ENCODE measurements at regions not wholly inside any gene's neighbourhood (a gene's known extent, or its start where the extent isn't known, plus 50 kb on each side); places are given as distances from the start of the nearest gene placed in this dataset.
"Not testable (repeated sequence)": the region's sequence is repeated elsewhere in the genome, so short reads cannot be mapped to it uniquely, and the experiment has no call there.

- H3K4me1 ChIP-seq (ENCODE audit: control insufficient read depth, insufficient read depth, low read length): no peaks in the 10 kb centered on the region
- WGBS (ENCODE audit: insufficient coverage, insufficient replicate concordance, low lambda C conversion rate, missing lambda C conversion rate): 39% methylated on average over 7 of the region's 7 CpGs
- ChIA-PET POLR2A (no interaction called here), RAD21 (ENCODE audit: unreplicated experiment) (no interaction called here), CTCF (no interaction called here), SMC1A (ENCODE audit: uncharacterized antibody, unreplicated experiment) (no interaction called here)
- H4K20me1 ChIP-seq (ENCODE audit: control insufficient read depth, insufficient read depth): no peaks in the 10 kb centered on the region
- ATAC-seq: no peak
- H3K27ac ChIP-seq (ENCODE audit: control insufficient read depth, insufficient read depth): no peak overlapping the region
- H3K9me3 ChIP-seq (replicated peaks; ENCODE audit: control insufficient read depth, insufficient read depth, low read length): no peaks in the 10 kb centered on the region
- no peaks in the 10 kb centered on the region for H3K36me3 ChIP-seq (ENCODE audit: control insufficient read depth in 2 of 2, insufficient read depth in 2 of 2, low read length in 1 of 2)
- no peak for DNase-seq (ENCODE audit: low read depth, low spot score)
- TF ChIP-seq SUPT20H (IDR thresholded peaks at IDR 0.05; ENCODE audit: borderline replicate concordance, control insufficient read depth, low read depth, low read length): no peak
- no peak for TF ChIP-seq STAT3 (IDR thresholded peaks at IDR 0.05; ENCODE audit: low read depth, low read length)
- TF ChIP-seq ZNF622 (IDR thresholded peaks at IDR 0.05): no peak
- TF ChIP-seq TBL1XR1 (IDR thresholded peaks at IDR 0.05; ENCODE audit: low read depth, low read length): no peak
- no peak for TF ChIP-seq BACH1 (IDR thresholded peaks at IDR 0.05; ENCODE audit: borderline replicate concordance)
- TF ChIP-seq ELK1 (IDR thresholded peaks at IDR 0.05; ENCODE audit: low read depth, low read length): no peak
- no peak for TF ChIP-seq ZZZ3 (IDR thresholded peaks at IDR 0.05; ENCODE audit: control insufficient read depth, insufficient read length, low read depth)
- no peak for TF ChIP-seq ZSCAN29 (IDR thresholded peaks at IDR 0.05)
- no peak overlapping the region for H3K9ac ChIP-seq (ENCODE audit: control insufficient read depth, insufficient read depth, low read length)
- no peak overlapping the region for H3K4me2 ChIP-seq (ENCODE audit: control insufficient read depth, insufficient read depth)
- BruUV-seq (replicated peaks): no TSS peak
- intact Hi-C loops (cut with micrococcal nuclease; ENCODE audit: unreplicated experiment): no loop called here
- H3K4me3 ChIP-seq: no peak overlapping the region
- no peak for FAIRE-seq
- no peaks in the 10 kb centered on the region for H3K27me3 ChIP-seq (replicated peaks in 1 of 2; ENCODE audit: control insufficient read depth in 2 of 2, insufficient read depth in 2 of 2, low read length in 1 of 2)
- no peak overlapping the region for H2AFZ ChIP-seq (ENCODE audit: control insufficient read depth, low read depth, low read length)
- in situ Hi-C loops (cut with MboI): no loop called here
- H3K79me2 ChIP-seq (ENCODE audit: control insufficient read depth, insufficient read depth, low read length): no peaks in the 10 kb centered on the region
Observed at GRCh38 chr6:57974653-57975052, 657.2 kb downstream of the PRIM2 start.

- intact Hi-C loops (cut with micrococcal nuclease; ENCODE audit: unreplicated experiment); SMC1A ChIA-PET (ENCODE audit: uncharacterized antibody, unreplicated experiment): not testable (repeated sequence)
Observed at GRCh38 chr6:57975127-57975526, 657.7 kb downstream of the PRIM2 start.

GRCh38 chr6:57976371-57976770 is 658.9 kb downstream of the PRIM2 start:
- DNase-seq (ENCODE audit: low read depth, low spot score); H3K9ac ChIP-seq (ENCODE audit: control insufficient read depth, insufficient read depth, low read length); H3K4me2 ChIP-seq (ENCODE audit: control insufficient read depth, insufficient read depth); POLR2A ChIA-PET; H2AFZ ChIP-seq (ENCODE audit: control insufficient read depth, low read depth, low read length); SMC1A ChIA-PET (ENCODE audit: uncharacterized antibody, unreplicated experiment); H3K79me2 ChIP-seq (ENCODE audit: control insufficient read depth, insufficient read depth, low read length); ATAC-seq; H3K4me1 ChIP-seq (ENCODE audit: control insufficient read depth, insufficient read depth, low read length); H4K20me1 ChIP-seq (ENCODE audit: control insufficient read depth, insufficient read depth); H3K4me3 ChIP-seq; H3K36me3 ChIP-seq (ENCODE audit: control insufficient read depth in 2 of 2, insufficient read depth in 2 of 2, low read length in 1 of 2); H3K27ac ChIP-seq (ENCODE audit: control insufficient read depth, insufficient read depth); CTCF ChIA-PET; H3K27me3 ChIP-seq (replicated peaks in 1 of 2; ENCODE audit: control insufficient read depth in 2 of 2, insufficient read depth in 2 of 2, low read length in 1 of 2); H3K9me3 ChIP-seq (replicated peaks; ENCODE audit: control insufficient read depth, insufficient read depth, low read length); RAD21 ChIA-PET (ENCODE audit: unreplicated experiment); FAIRE-seq; intact Hi-C loops (cut with micrococcal nuclease; ENCODE audit: unreplicated experiment); in situ Hi-C loops (cut with MboI); BruUV-seq (replicated peaks): not testable (repeated sequence)
- WGBS (ENCODE audit: insufficient coverage, insufficient replicate concordance, low lambda C conversion rate, missing lambda C conversion rate): 40% methylated on average over 1 of the region's 1 CpG

More at GRCh38 chr6:57975127-57975526, 657.7 kb downstream of the PRIM2 start:
- H3K79me2 ChIP-seq (ENCODE audit: control insufficient read depth, insufficient read depth, low read length); in situ Hi-C loops (cut with MboI); DNase-seq (ENCODE audit: low read depth, low spot score); BruUV-seq (replicated peaks); CTCF ChIA-PET; FAIRE-seq; H2AFZ ChIP-seq (ENCODE audit: control insufficient read depth, low read depth, low read length); H3K4me3 ChIP-seq; ATAC-seq; H3K27ac ChIP-seq (ENCODE audit: control insufficient read depth, insufficient read depth); H3K9me3 ChIP-seq (replicated peaks; ENCODE audit: control insufficient read depth, insufficient read depth, low read length); H4K20me1 ChIP-seq (ENCODE audit: control insufficient read depth, insufficient read depth); H3K27me3 ChIP-seq (replicated peaks in 1 of 2; ENCODE audit: control insufficient read depth in 2 of 2, insufficient read depth in 2 of 2, low read length in 1 of 2); H3K4me1 ChIP-seq (ENCODE audit: control insufficient read depth, insufficient read depth, low read length); POLR2A ChIA-PET; H3K36me3 ChIP-seq (ENCODE audit: control insufficient read depth in 2 of 2, insufficient read depth in 2 of 2, low read length in 1 of 2); H3K9ac ChIP-seq (ENCODE audit: control insufficient read depth, insufficient read depth, low read length); H3K4me2 ChIP-seq (ENCODE audit: control insufficient read depth, insufficient read depth); RAD21 ChIA-PET (ENCODE audit: unreplicated experiment): not testable (repeated sequence)
- 70% methylated on average over 10 of the region's 10 CpGs for WGBS (ENCODE audit: insufficient coverage, insufficient replicate concordance, low lambda C conversion rate, missing lambda C conversion rate)
